SK-N-SH (cell line): ENCODE measurements at regions not wholly inside any gene's neighbourhood (a gene's known extent, or its start where the extent isn't known, plus 50 kb on each side); places are given as distances from the start of the nearest gene placed in this dataset.

ENCODE experiments used
- CTCF ChIA-PET: fragments of 300-600, 350-600 bp; formaldehyde crosslinking; extraction: SDS; loops from one replicate; lab custom pipeline; 2021; lab: Yijun Ruan, JAX
- POLR2A ChIA-PET: fragments of 350-600 bp; sonication (Branson Sonifier 250); formaldehyde crosslinking; extraction: SDS; loops from one replicate; lab custom pipeline; 2020; ENCODE audit warnings: antibody characterized with exemption, inconsistent platforms; lab: Yijun Ruan, JAX
- DNase-seq: peaks from one replicate; pipeline ENCODE4 v3.0.0; 2012
- H2AFZ ChIP-seq: fragments of 200-600 bp; sonication (generic); 2 replicates; pipeline ENCODE4 v1.8.1; 2016; ENCODE audit warnings: antibody characterized with exemption, mild to moderate bottlenecking, low read depth
- H3F3A ChIP-seq: fragments of 200-600 bp; sonication (generic); replicated peaks from 2 replicates; pipeline ENCODE3; 2016; ENCODE audit warnings: antibody characterized with exemption, mild to moderate bottlenecking; ENCODE audit not compliant: insufficient read depth
- H3K27ac ChIP-seq, 2 experiments: fragments of 200-500 bp in 1 of 2; fragments of 200-600 bp in 1 of 2; sonication (Bioruptor generic) in 1 of 2; sonication (generic), shearing (Covaris generic) in 1 of 2; 2 replicates each; pipeline versions ENCODE4 v1.5.1 to v1.6.1; 2014 to 2016; ENCODE audit warnings: low read depth in 2 of 2, inconsistent platforms in 1 of 2, low read length in 1 of 2, mild to moderate bottlenecking in 1 of 2, mixed read lengths in 1 of 2
- H3K27me3 ChIP-seq: fragments of 200-600 bp; sonication (generic), shearing (Covaris generic); 2 replicates; pipeline ENCODE4 v1.6.1; 2016; ENCODE audit warnings: mixed run types; ENCODE audit not compliant: insufficient read depth
- H3K36me3 ChIP-seq, 2 experiments: fragments of 200-500 bp in 1 of 2; fragments of 200-600 bp in 1 of 2; sonication (Bioruptor generic) in 1 of 2; sonication (generic) in 1 of 2; replicated peaks in 1 of 2; 2 replicates each; pipeline versions ENCODE3 to v1.5.1; 2014 to 2016; ENCODE audit warnings: low read length in 1 of 2, mild to moderate bottlenecking in 1 of 2; ENCODE audit not compliant: insufficient read depth in 2 of 2, control insufficient read depth in 1 of 2
- H3K4me1 ChIP-seq, 2 experiments: fragments of 200-500 bp in 1 of 2; fragments of 200-600 bp in 1 of 2; sonication (Bioruptor generic) in 1 of 2; sonication (generic), shearing (Covaris generic) in 1 of 2; 2 replicates each; pipeline versions ENCODE4 v1.5.1 to v1.6.1; 2014 to 2016; ENCODE audit warnings: low read depth in 1 of 2, low read length in 1 of 2, mixed run types in 1 of 2; ENCODE audit not compliant: insufficient read depth in 2 of 2, control insufficient read depth in 1 of 2
- H3K4me2 ChIP-seq: fragments of 200-600 bp; sonication (generic), shearing (Covaris generic); 2 replicates; pipeline ENCODE4 v1.6.1; 2017; ENCODE audit warnings: mixed run types
- H3K4me3 ChIP-seq, 2 experiments: fragments of 200-500 bp in 1 of 2; fragments of 200-600 bp in 1 of 2; sonication (Bioruptor generic) in 1 of 2; sonication (generic), shearing (Covaris generic) in 1 of 2; 2 replicates each; pipeline versions ENCODE4 v1.5.1 to v1.8.1; 2014 to 2016; ENCODE audit warnings: low read depth in 2 of 2, inconsistent platforms in 1 of 2, low read length in 1 of 2, mild to moderate bottlenecking in 1 of 2, mixed read lengths in 1 of 2, moderate library complexity in 1 of 2
- H3K79me2 ChIP-seq: fragments of 200-600 bp; sonication (generic); 2 replicates; pipeline ENCODE4 v1.8.1; 2017; ENCODE audit warnings: mild to moderate bottlenecking; ENCODE audit not compliant: insufficient read depth
- H3K9ac ChIP-seq: fragments of 200-600 bp; sonication (generic); 2 replicates; pipeline ENCODE4 v1.6.1; 2017; ENCODE audit warnings: mixed run types
- H3K9me2 ChIP-seq: fragments of 200-600 bp; sonication (generic); 2 replicates; pipeline ENCODE4 v1.6.1; 2017; ENCODE audit warnings: mixed run types
- H3K9me3 ChIP-seq: fragments of 200-600 bp; sonication (generic); 2 replicates; pipeline ENCODE4 v1.6.1; 2017; ENCODE audit warnings: mixed run types, mild to moderate bottlenecking, moderate library complexity
- H4K20me1 ChIP-seq: fragments of 200-600 bp; sonication (generic); 2 replicates; pipeline ENCODE4 v1.6.1; 2017; ENCODE audit warnings: mild to moderate bottlenecking, mixed run types; ENCODE audit not compliant: insufficient read depth
- CHD2 ChIP-seq: fragments of 150-350 bp; IDR thresholded peaks from 2 replicates; pipeline ENCODE4 v1.6.1; 2018; ENCODE audit warnings: low read length; ENCODE audit not compliant: partially characterized antibody
- EZH2phosphoT487 ChIP-seq: fragments of 200-600 bp; sonication (generic); IDR thresholded peaks from 2 replicates; pipeline ENCODE4 v1.6.1; 2017; ENCODE audit warnings: low read depth, mixed run types, mild to moderate bottlenecking, antibody characterized with exemption, moderate library complexity, borderline replicate concordance
- FOSL2 ChIP-seq: IDR thresholded peaks from 2 replicates; pipeline ENCODE4 v1.4.0; 2012; ENCODE audit warnings: low read depth, mild to moderate bottlenecking, moderate library complexity, borderline replicate concordance
- FOXJ3 ChIP-seq: sonication (generic); formaldehyde crosslinking; IDR thresholded peaks from 2 replicates; pipeline ENCODE4 v1.5.1; 2020; ENCODE audit warnings: mild to moderate bottlenecking, missing genetic modification reagents
- FOXM1 ChIP-seq: IDR thresholded peaks from 2 replicates; pipeline ENCODE4 v1.4.0; 2012; ENCODE audit warnings: low read depth, mild to moderate bottlenecking
- GABPA ChIP-seq: IDR thresholded peaks from 2 replicates; pipeline ENCODE4 v1.4.0; 2012; ENCODE audit warnings: low read depth, mild to moderate bottlenecking
- MXI1 ChIP-seq: IDR thresholded peaks from 2 replicates; pipeline ENCODE4 v1.6.1; 2012; ENCODE audit warnings: mild to moderate bottlenecking, low read depth, low read length, improper control_type of control experiment
- NRF1 ChIP-seq: IDR thresholded peaks from 2 replicates; pipeline ENCODE4 v1.6.1; 2012; ENCODE audit warnings: low read depth, mild to moderate bottlenecking, low read length
- SIN3A ChIP-seq: IDR thresholded peaks from 2 replicates; pipeline ENCODE4 v1.6.1; 2012; ENCODE audit warnings: low read depth, mild to moderate bottlenecking, low read length, moderate library complexity, borderline replicate concordance
- SMC3 ChIP-seq: IDR thresholded peaks from 2 replicates; pipeline ENCODE4 v1.6.1; 2012; ENCODE audit warnings: low read depth, low read length, improper control_type of control experiment
- TAF1 ChIP-seq: IDR thresholded peaks from 2 replicates; pipeline ENCODE4 v1.6.1; 2012; ENCODE audit warnings: low read depth, mild to moderate bottlenecking, low read length, moderate library complexity, borderline replicate concordance
- TCF12 ChIP-seq: IDR thresholded peaks from 2 replicates; pipeline ENCODE4 v1.4.0; 2012
- TEAD4 ChIP-seq: IDR thresholded peaks from 2 replicates; pipeline ENCODE4 v1.4.0; 2012; ENCODE audit warnings: mild to moderate bottlenecking, borderline replicate concordance; ENCODE audit not compliant: insufficient read depth
- WGBS: methylation state at CpG from one replicate; pipeline ENCODE4 v1.1.6; 2017; ENCODE audit warnings: low lambda C conversion rate; 5-methylcytosine and 5-hydroxymethylcytosine counted together
- TF ChIP-seq, protein P1 (sequence below): fragments of 200-600 bp; sonication (generic); IDR thresholded peaks from 2 replicates; pipeline ENCODE4 v1.6.1; 2017; ENCODE audit warnings: antibody characterized with exemption, mild to moderate bottlenecking, moderate library complexity
- TF ChIP-seq, protein P2 (sequence below): IDR thresholded peaks from 2 replicates; pipeline ENCODE4; 2012
- TF ChIP-seq, protein P3 (sequence below): fragments of 150-350 bp; IDR thresholded peaks from 2 replicates; pipeline ENCODE4 v1.6.1; 2017; ENCODE audit warnings: antibody characterized with exemption, low read length, low read depth, borderline replicate concordance
- TF ChIP-seq, protein P4 (sequence below): IDR thresholded peaks from 2 replicates; pipeline ENCODE4 v1.4.0; 2012; ENCODE audit warnings: low read depth, borderline replicate concordance

DNA sequence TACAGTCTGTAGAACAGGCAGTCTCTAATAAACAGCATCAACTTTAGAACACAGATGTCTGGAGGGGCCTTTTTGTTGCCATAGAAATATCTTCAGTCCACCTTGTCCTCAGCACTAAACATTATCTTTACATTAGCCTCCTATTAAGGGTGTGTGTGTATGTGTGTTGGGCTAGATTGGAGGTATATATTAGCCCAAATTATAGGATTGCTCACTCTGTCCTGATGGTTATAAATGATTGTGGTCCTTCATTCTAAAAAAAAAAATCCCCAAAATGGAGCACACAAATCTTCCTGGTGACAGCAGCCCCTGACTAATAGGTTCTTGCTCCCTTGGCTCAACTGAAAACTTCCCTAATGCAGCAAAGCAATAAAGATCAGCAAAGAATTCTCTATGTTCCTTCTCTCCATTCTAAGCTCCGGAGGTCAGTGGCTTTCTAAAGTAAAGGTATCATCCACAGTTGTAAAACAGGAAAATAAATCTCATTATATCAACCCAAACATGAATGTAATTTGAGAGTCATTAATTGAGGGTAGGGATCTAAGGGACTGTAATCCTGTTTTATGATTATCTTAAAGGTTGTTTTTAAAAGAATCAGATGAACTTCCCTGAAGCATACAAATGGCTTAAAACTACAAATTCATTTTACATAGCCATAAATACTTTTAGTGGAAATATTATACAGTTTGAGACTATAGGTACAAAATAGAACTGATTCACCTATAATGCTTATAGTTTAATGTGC, 232.7 kb downstream of the KLF12 start:
- DNase-seq: no peak
- 86% methylated on average over 1 of the region's 1 CpG for WGBS
- ChIA-PET CTCF (interaction anchor here (1.4 kb wide), 1 partner anchor 386 kb away, joined by 4 read pairs; no protein-coding TSS in a partner anchor), POLR2A (no interaction called here)
- H3K79me2 ChIP-seq: no peaks in the 10 kb centered on the region; the same call in 1 of the 2 replicates
- no peaks in the 10 kb centered on the region for H3K9me3 ChIP-seq
- H3K4me3 ChIP-seq: no peak overlapping the region
- no peaks in the 10 kb centered on the region for H3K27me3 ChIP-seq
- H4K20me1 ChIP-seq: no peaks in the 10 kb centered on the region
- H3K36me3 ChIP-seq: no peaks in the 10 kb centered on the region
- H3K4me1 ChIP-seq: peaks cover 6 to 36% of the 10 kb centered on the region in 2 experiments; a peak in 3 of 4 replicates
- H3K9ac ChIP-seq: no peak overlapping the region
- TF ChIP-seq MXI1 (no peak), TAF1 (no peak), SIN3A (no peak), FOXM1 (no peak), TCF12 (no peak), EZH2phosphoT487 (no peak), FOSL2 (no peak), GABPA (no peak), CHD2 (no peak), FOXJ3 (CRISPR knock-in tag) (no peak), NRF1 (no peak), SMC3 (no peak), TEAD4 (no peak)
- TF ChIP-seq, protein P1, sequence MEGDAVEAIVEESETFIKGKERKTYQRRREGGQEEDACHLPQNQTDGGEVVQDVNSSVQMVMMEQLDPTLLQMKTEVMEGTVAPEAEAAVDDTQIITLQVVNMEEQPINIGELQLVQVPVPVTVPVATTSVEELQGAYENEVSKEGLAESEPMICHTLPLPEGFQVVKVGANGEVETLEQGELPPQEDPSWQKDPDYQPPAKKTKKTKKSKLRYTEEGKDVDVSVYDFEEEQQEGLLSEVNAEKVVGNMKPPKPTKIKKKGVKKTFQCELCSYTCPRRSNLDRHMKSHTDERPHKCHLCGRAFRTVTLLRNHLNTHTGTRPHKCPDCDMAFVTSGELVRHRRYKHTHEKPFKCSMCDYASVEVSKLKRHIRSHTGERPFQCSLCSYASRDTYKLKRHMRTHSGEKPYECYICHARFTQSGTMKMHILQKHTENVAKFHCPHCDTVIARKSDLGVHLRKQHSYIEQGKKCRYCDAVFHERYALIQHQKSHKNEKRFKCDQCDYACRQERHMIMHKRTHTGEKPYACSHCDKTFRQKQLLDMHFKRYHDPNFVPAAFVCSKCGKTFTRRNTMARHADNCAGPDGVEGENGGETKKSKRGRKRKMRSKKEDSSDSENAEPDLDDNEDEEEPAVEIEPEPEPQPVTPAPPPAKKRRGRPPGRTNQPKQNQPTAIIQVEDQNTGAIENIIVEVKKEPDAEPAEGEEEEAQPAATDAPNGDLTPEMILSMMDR: no peak
- TF ChIP-seq, protein P2, sequence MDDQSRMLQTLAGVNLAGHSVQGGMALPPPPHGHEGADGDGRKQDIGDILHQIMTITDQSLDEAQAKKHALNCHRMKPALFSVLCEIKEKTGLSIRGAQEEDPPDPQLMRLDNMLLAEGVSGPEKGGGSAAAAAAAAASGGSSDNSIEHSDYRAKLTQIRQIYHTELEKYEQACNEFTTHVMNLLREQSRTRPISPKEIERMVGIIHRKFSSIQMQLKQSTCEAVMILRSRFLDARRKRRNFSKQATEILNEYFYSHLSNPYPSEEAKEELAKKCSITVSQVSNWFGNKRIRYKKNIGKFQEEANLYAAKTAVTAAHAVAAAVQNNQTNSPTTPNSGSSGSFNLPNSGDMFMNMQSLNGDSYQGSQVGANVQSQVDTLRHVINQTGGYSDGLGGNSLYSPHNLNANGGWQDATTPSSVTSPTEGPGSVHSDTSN: no peak
- TF ChIP-seq, protein P3, sequence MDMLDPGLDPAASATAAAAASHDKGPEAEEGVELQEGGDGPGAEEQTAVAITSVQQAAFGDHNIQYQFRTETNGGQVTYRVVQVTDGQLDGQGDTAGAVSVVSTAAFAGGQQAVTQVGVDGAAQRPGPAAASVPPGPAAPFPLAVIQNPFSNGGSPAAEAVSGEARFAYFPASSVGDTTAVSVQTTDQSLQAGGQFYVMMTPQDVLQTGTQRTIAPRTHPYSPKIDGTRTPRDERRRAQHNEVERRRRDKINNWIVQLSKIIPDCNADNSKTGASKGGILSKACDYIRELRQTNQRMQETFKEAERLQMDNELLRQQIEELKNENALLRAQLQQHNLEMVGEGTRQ: no peak
- TF ChIP-seq, protein P4, sequence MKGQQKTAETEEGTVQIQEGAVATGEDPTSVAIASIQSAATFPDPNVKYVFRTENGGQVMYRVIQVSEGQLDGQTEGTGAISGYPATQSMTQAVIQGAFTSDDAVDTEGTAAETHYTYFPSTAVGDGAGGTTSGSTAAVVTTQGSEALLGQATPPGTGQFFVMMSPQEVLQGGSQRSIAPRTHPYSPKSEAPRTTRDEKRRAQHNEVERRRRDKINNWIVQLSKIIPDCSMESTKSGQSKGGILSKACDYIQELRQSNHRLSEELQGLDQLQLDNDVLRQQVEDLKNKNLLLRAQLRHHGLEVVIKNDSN: no peak
- H3K9me2 ChIP-seq: no peaks in the 10 kb centered on the region
- no peaks in the 10 kb centered on the region for H3F3A ChIP-seq
- H3K4me2 ChIP-seq: no peak overlapping the region
- H2AFZ ChIP-seq: no peak overlapping the region
- peak overlapping the region in 1 of 2 experiments; percentile 78; a peak in 2 of 4 replicates for H3K27ac ChIP-seq
